OCI-LY7 (cell line): ENCODE measurements at regions not wholly inside any gene's neighbourhood (a gene's known extent, or its start where the extent isn't known, plus 50 kb on each side); places are given as distances from the start of the nearest gene placed in this dataset.

ENCODE experiments used
- EZH2phosphoT487 ChIP-seq: fragments of 200-600 bp; sonication (generic); IDR thresholded peaks from 2 replicates; pipeline ENCODE4 v1.6.1; 2018; ENCODE audit warnings: low read depth, borderline replicate concordance, mild to moderate bottlenecking, mixed run types, antibody characterized with exemption, low read length, moderate library complexity, mixed read lengths
- TF ChIP-seq, protein P1 (sequence below): fragments of 200-600 bp; sonication (generic); conservative IDR thresholded peaks from 2 replicates; pipeline ENCODE4 v1.5.1; 2014; ENCODE audit warnings: mild to moderate bottlenecking, antibody characterized with exemption, low read length, moderate library complexity, mixed read lengths

DNA sequence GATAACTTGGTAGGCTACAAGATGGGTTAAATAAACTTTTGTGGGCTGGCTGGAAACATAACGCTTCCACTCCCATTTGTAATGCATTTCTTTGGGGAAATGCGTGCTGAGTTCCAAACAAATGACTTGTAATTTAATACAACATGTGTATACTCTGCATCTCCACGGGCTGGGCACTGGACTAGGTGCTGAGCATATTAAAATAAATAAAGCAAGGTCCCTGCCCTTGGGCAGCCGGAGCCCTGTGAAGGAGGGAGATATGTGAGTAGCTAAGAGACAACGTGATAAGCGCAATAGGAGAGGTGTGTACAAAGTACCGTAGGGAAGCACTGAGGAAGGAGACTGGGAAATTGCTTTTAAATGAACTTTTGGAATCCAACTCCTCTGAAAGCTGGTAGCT, 147.2 kb upstream of the RBPJ start:
- TF ChIP-seq, protein P1, sequence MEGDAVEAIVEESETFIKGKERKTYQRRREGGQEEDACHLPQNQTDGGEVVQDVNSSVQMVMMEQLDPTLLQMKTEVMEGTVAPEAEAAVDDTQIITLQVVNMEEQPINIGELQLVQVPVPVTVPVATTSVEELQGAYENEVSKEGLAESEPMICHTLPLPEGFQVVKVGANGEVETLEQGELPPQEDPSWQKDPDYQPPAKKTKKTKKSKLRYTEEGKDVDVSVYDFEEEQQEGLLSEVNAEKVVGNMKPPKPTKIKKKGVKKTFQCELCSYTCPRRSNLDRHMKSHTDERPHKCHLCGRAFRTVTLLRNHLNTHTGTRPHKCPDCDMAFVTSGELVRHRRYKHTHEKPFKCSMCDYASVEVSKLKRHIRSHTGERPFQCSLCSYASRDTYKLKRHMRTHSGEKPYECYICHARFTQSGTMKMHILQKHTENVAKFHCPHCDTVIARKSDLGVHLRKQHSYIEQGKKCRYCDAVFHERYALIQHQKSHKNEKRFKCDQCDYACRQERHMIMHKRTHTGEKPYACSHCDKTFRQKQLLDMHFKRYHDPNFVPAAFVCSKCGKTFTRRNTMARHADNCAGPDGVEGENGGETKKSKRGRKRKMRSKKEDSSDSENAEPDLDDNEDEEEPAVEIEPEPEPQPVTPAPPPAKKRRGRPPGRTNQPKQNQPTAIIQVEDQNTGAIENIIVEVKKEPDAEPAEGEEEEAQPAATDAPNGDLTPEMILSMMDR = no peak
- TF ChIP-seq EZH2phosphoT487 = no peak
